Activated naive CD4-positive, alpha-beta T cell treated with anti-CD3 and anti-CD28 coated beads, Interleukin-2, amount 50 U/mL, for 24 hours (primary cell): ENCODE measurements at regions not wholly inside any gene's neighbourhood (a gene's known extent, or its start where the extent isn't known, plus 50 kb on each side); places are given as distances from the start of the nearest gene placed in this dataset.
"Not testable (repeated sequence)": the region's sequence is repeated elsewhere in the genome, so short reads cannot be mapped to it uniquely, and the experiment has no call there.

Experiments
- H3K27ac Mint-ChIP-seq: one replicate; pipeline ENCODE4 v1.8.0; 2021; ENCODE audit warnings: mild to moderate bottlenecking, mixed read lengths
- H3K27me3 Mint-ChIP-seq: one replicate; pipeline ENCODE4 v1.8.0; 2021; ENCODE audit warnings: mixed read lengths
- H3K36me3 Mint-ChIP-seq: one replicate; pipeline ENCODE4 v1.8.0; 2021; ENCODE audit warnings: mixed read lengths
- H3K4me1 Mint-ChIP-seq: one replicate; pipeline ENCODE4 v1.8.0; 2021; ENCODE audit warnings: mixed read lengths
- H3K4me3 Mint-ChIP-seq: one replicate; pipeline ENCODE4 v1.8.0; 2021; ENCODE audit warnings: mild to moderate bottlenecking, mixed read lengths
- H3K9me3 Mint-ChIP-seq: one replicate; pipeline ENCODE4 v1.8.0; 2021; ENCODE audit warnings: mixed read lengths

GRCh38 chr1:87428883-87429282 lies 100.2 kb downstream of the LMO4 start:
- H3K27ac Mint-ChIP-seq: no peak overlapping the region
- no peaks in the 10 kb centered on the region for H3K36me3 Mint-ChIP-seq
- no peaks in the 10 kb centered on the region for H3K9me3 Mint-ChIP-seq
- H3K4me3 Mint-ChIP-seq: no peak overlapping the region
- H3K4me1 Mint-ChIP-seq: no peaks in the 10 kb centered on the region
- peaks cover 2% of the 10 kb centered on the region for H3K27me3 Mint-ChIP-seq

- Mint-ChIP-seq H3K36me3 (no peaks in the 10 kb centered on the region), H3K4me3 (no peak overlapping the region), H3K4me1 (no peaks in the 10 kb centered on the region), H3K27me3 (peaks cover 2% of the 10 kb centered on the region), H3K9me3 (no peaks in the 10 kb centered on the region), H3K27ac (no peak overlapping the region)
Observed at GRCh38 chr1:87432685-87433084, 104.0 kb downstream of the LMO4 start.

GRCh38 chr1:87433101-87433500 lies 104.4 kb downstream of the LMO4 start:
- H3K36me3 Mint-ChIP-seq, H3K27ac Mint-ChIP-seq, H3K9me3 Mint-ChIP-seq, H3K4me1 Mint-ChIP-seq, H3K4me3 Mint-ChIP-seq, H3K27me3 Mint-ChIP-seq: not testable (repeated sequence)

GRCh38 chr1:87435484-87435883 lies 106.8 kb downstream of the LMO4 start:
- no peaks in the 10 kb centered on the region for H3K36me3 Mint-ChIP-seq
- no peaks in the 10 kb centered on the region for H3K9me3 Mint-ChIP-seq
- no peaks in the 10 kb centered on the region for H3K27me3 Mint-ChIP-seq
- H3K4me1 Mint-ChIP-seq: no peaks in the 10 kb centered on the region
- no peak overlapping the region for H3K27ac Mint-ChIP-seq
- no peak overlapping the region for H3K4me3 Mint-ChIP-seq

- not testable (repeated sequence) for H3K4me3 Mint-ChIP-seq, H3K27ac Mint-ChIP-seq, H3K4me1 Mint-ChIP-seq, H3K36me3 Mint-ChIP-seq, H3K27me3 Mint-ChIP-seq, H3K9me3 Mint-ChIP-seq
Observed at GRCh38 chr1:87436115-87436514, 107.4 kb downstream of the LMO4 start.

- Mint-ChIP-seq H3K27me3 (peaks cover 3% of the 10 kb centered on the region), H3K36me3 (no peaks in the 10 kb centered on the region), H3K4me1 (no peaks in the 10 kb centered on the region), H3K9me3 (no peaks in the 10 kb centered on the region), H3K27ac (no peak overlapping the region), H3K4me3 (no peak overlapping the region)
Observed at GRCh38 chr1:87436534-87436933, 107.9 kb downstream of the LMO4 start.

GRCh38 chr1:87437663-87438295 lies 109.1 kb downstream of the LMO4 start:
- H3K36me3 Mint-ChIP-seq: no peaks in the 10 kb centered on the region
- H3K4me1 Mint-ChIP-seq: no peaks in the 10 kb centered on the region
- peaks cover 3% of the 10 kb centered on the region for H3K27me3 Mint-ChIP-seq
- no peak overlapping the region for H3K4me3 Mint-ChIP-seq
- H3K9me3 Mint-ChIP-seq: no peaks in the 10 kb centered on the region
- no peak overlapping the region for H3K27ac Mint-ChIP-seq

GRCh38 chr1:87439821-87440220 lies 111.1 kb downstream of the LMO4 start:
- H3K9me3 Mint-ChIP-seq: no peaks in the 10 kb centered on the region
- H3K4me1 Mint-ChIP-seq: no peaks in the 10 kb centered on the region
- H3K4me3 Mint-ChIP-seq: no peak overlapping the region
- H3K27ac Mint-ChIP-seq: no peak overlapping the region
- peaks cover 3% of the 10 kb centered on the region for H3K27me3 Mint-ChIP-seq
- H3K36me3 Mint-ChIP-seq: no peaks in the 10 kb centered on the region

- Mint-ChIP-seq H3K36me3 (no peaks in the 10 kb centered on the region), H3K27me3 (no peaks in the 10 kb centered on the region), H3K4me1 (no peaks in the 10 kb centered on the region), H3K9me3 (no peaks in the 10 kb centered on the region), H3K4me3 (no peak overlapping the region), H3K27ac (no peak overlapping the region)
Observed at GRCh38 chr1:87449348-87449963, 120.8 kb downstream of the LMO4 start.

GRCh38 chr1:87450136-87450535 lies 121.5 kb downstream of the LMO4 start:
- no peak overlapping the region for H3K27ac Mint-ChIP-seq
- peaks cover 2% of the 10 kb centered on the region for H3K27me3 Mint-ChIP-seq
- no peaks in the 10 kb centered on the region for H3K9me3 Mint-ChIP-seq
- no peak overlapping the region for H3K4me3 Mint-ChIP-seq
- no peaks in the 10 kb centered on the region for H3K4me1 Mint-ChIP-seq
- H3K36me3 Mint-ChIP-seq: no peaks in the 10 kb centered on the region

- H3K4me3 Mint-ChIP-seq: no peak overlapping the region
- H3K27ac Mint-ChIP-seq: no peak overlapping the region
Observed at GRCh38 chr1:87450615-87451209, 122.0 kb downstream of the LMO4 start.

GRCh38 chr1:87451229-87451920 lies 122.7 kb downstream of the LMO4 start:
- Mint-ChIP-seq H3K4me1 (no peaks in the 10 kb centered on the region), H3K9me3 (peaks cover 5% of the 10 kb centered on the region), H3K36me3 (no peaks in the 10 kb centered on the region), H3K4me3 (no peak overlapping the region), H3K27ac (no peak overlapping the region), H3K27me3 (peaks cover 2% of the 10 kb centered on the region)

More at GRCh38 chr1:87450615-87451209, 122.0 kb downstream of the LMO4 start:
- H3K9me3 Mint-ChIP-seq: no peaks in the 10 kb centered on the region
- H3K36me3 Mint-ChIP-seq: no peaks in the 10 kb centered on the region
- H3K27me3 Mint-ChIP-seq: peaks cover 2% of the 10 kb centered on the region
- H3K4me1 Mint-ChIP-seq: no peaks in the 10 kb centered on the region

- Mint-ChIP-seq H3K27me3 (peaks cover 2% of the 10 kb centered on the region), H3K4me3 (no peak overlapping the region), H3K36me3 (no peaks in the 10 kb centered on the region), H3K27ac (no peak overlapping the region), H3K4me1 (no peaks in the 10 kb centered on the region), H3K9me3 (peaks cover 9% of the 10 kb centered on the region)
Observed at GRCh38 chr1:87452648-87453047, 124.0 kb downstream of the LMO4 start.

- no peak overlapping the region for H3K27ac Mint-ChIP-seq
- peaks cover 18% of the 10 kb centered on the region for H3K9me3 Mint-ChIP-seq
- H3K4me1 Mint-ChIP-seq: no peaks in the 10 kb centered on the region
- H3K4me3 Mint-ChIP-seq: no peak overlapping the region
- peaks cover 2% of the 10 kb centered on the region for H3K27me3 Mint-ChIP-seq
- H3K36me3 Mint-ChIP-seq: no peaks in the 10 kb centered on the region
Observed at GRCh38 chr1:87457408-87457807, 128.7 kb downstream of the LMO4 start.

- Mint-ChIP-seq H3K27ac (no peak overlapping the region), H3K9me3 (peaks cover 9% of the 10 kb centered on the region), H3K4me1 (no peaks in the 10 kb centered on the region), H3K36me3 (no peaks in the 10 kb centered on the region), H3K4me3 (no peak overlapping the region), H3K27me3 (peaks cover 5% of the 10 kb centered on the region)
Observed at GRCh38 chr1:87462894-87463293, 134.2 kb downstream of the LMO4 start.

GRCh38 chr1:87464022-87464490 lies 135.4 kb downstream of the LMO4 start:
- peaks cover 5% of the 10 kb centered on the region for H3K27me3 Mint-ChIP-seq
- H3K4me1 Mint-ChIP-seq: no peaks in the 10 kb centered on the region
- no peaks in the 10 kb centered on the region for H3K36me3 Mint-ChIP-seq

More at GRCh38 chr1:87464022-87464490, 135.4 kb downstream of the LMO4 start:
- no peak overlapping the region for H3K27ac Mint-ChIP-seq
- peaks cover 9% of the 10 kb centered on the region for H3K9me3 Mint-ChIP-seq
- H3K4me3 Mint-ChIP-seq: no peak overlapping the region
